H4 (cell line): ENCODE measurements at regions not wholly inside any gene's neighbourhood (a gene's known extent, or its start where the extent isn't known, plus 50 kb on each side); places are given as distances from the start of the nearest gene placed in this dataset.
"Not testable (repeated sequence)": the region's sequence is repeated elsewhere in the genome, so short reads cannot be mapped to it uniquely, and the experiment has no call there.

Experiments
- DNase-seq: peaks from one replicate; pipeline ENCODE4 v3.0.0-alpha.2; 2015; ENCODE audit warnings: low spot score

GRCh38 chr15:100720406-100720967 is 118.1 kb downstream of the ASB7 start:
- no peak for DNase-seq

- DNase-seq = peak; percentile 97
These were observed 119.6 kb downstream of the ASB7 start for GRCh38 chr15:100721758-100722550.

- DNase-seq = no peak
These were observed 120.3 kb downstream of the ASB7 start for GRCh38 chr15:100722551-100723314.

- no peak for DNase-seq
These were observed 121.0 kb downstream of the ASB7 start for GRCh38 chr15:100723315-100723801.

GRCh38 chr15:100725121-100726069 is 123.0 kb downstream of the ASB7 start:
- peak; percentile 3 for DNase-seq

- no peak for DNase-seq
These were observed 123.7 kb downstream of the ASB7 start for GRCh38 chr15:100726070-100726420.

- DNase-seq = no peak
These were observed 124.2 kb downstream of the ASB7 start for GRCh38 chr15:100726421-100727190.

GRCh38 chr15:100727291-100727851 is 125.0 kb downstream of the ASB7 start:
- no peak for DNase-seq

DNA sequence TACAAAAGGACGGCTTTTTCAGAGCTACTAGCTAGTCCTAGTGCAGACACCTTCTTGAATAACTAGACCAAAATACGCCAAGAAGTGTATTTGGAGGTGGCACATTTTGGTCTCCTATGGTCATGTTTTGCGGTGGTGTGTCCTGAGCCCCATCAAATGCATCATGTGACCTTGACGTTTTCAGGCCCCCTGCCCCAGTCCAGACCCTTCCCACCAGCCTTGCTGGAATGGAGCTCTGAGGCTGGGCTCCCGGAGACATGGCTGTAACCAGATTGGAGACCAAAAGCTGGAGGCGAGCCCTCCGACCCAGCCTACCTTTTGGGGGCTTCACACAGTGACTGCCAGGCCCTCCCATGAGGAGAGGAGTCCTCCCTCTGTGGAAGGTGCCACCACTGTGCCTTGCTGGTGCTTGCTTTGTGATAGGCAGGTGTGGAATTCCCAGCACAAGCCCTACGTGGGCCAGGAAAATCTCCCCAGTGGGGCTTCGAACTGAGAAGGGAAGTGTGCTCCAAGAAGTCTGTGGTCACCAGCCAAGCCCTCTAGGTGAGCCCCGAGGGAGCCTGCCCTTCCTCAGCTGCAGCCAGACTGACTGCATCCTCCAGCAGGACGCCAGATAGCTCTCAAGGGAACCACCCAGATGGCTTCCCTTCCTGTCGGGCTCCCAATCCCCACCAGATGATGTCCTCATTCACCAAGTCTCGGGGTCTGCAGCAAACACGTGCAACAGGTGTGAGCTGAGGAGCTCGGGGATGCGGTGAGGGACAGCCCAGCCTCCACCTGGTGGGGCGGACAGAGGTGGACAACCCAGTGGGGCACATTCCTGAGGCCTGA is 126.2 kb downstream of the ASB7 start:
- DNase-seq = no peak

DNA sequence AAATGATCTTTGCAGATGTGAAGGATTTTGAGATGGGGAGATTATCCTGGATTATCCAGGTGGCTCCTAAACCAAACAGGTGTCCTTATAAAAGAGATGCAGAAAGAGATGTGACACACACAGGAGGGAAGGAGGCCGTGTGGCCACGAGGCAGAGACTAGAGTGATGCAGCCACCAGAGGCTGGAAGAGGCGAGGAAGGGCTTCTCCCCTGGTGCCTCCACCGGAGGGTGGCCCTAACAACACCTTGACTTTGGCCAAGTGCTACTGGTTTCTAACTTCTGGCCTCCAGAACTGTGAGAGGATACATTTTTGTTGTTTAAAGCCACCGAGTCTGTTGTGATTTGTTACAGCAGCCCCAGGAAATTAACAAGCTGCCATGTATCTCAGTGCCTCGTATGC is 127.1 kb downstream of the ASB7 start:
- DNase-seq = no peak

- no peak for DNase-seq
These were observed 127.7 kb downstream of the ASB7 start for GRCh38 chr15:100730129-100730528.

DNA sequence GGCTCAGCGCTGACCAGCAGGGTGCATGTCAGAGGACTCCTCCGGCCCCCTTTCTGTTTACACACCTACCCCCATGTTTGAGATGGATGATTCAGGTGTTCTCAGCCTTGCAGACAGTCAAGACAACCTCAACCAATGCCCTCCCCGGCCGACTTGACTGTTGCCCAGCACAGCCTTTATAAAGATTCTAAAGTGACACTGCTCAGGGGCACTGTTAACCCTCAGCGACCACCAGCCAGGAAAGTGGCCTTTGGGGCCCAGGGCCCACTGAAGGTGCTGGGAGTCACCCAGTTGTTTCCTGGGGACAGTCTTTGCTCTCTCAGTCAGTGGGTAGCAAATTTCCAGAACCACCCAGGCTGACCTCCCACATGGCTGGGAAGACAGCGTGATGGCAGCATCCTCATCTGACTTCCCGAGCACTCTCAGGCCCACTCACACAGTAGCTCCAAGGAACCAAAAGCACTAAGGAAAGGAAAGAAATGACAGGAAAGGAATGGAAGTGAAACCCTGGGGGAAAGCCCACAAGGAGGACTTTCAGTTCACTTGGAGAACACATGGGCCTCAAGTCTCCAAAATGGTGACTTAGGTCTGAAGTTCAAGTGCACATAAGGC is 128.4 kb downstream of the ASB7 start:
- DNase-seq = no peak

DNA sequence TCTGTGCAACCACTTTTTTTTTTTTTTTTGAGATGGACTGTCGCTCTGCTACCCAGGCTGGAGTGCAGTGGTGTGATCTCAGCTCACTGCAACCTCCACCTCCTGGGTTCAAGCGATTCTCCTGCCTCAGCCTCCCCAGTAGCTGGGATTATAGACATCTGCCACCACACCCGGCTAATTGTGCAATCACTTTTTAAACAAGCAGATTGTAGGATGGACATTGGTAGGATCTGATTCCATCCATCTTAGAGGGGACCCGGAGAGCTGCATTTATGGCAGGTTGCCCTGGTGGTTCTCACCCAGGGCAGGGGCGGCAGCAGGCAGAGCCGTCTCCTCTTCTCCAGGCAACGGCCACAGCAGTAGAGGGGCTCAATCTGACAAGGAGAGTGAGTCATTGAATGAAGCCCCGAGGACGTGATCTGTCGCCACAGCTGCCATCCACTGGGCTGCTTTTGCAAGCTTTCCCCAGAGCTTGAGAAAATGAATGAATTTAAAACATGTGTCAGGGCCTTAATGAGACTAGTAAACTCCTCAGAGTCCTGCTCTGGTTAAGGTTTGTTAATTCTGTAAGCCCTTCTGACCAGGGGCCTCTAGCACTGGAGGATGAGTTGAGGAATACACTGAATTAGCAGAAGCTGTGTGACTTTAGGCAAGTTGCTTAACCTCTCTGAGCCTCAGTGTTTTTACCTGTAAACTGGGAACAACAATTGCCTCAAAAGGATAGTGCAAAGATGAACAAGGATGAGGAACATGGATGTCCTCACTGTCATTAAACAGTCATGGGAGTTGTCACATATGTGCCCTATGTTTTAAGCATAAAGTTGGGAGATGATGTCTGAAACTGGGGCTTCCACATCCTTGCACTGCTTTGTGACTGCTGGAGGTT is 129.1 kb downstream of the ASB7 start:
- no peak for DNase-seq

DNA sequence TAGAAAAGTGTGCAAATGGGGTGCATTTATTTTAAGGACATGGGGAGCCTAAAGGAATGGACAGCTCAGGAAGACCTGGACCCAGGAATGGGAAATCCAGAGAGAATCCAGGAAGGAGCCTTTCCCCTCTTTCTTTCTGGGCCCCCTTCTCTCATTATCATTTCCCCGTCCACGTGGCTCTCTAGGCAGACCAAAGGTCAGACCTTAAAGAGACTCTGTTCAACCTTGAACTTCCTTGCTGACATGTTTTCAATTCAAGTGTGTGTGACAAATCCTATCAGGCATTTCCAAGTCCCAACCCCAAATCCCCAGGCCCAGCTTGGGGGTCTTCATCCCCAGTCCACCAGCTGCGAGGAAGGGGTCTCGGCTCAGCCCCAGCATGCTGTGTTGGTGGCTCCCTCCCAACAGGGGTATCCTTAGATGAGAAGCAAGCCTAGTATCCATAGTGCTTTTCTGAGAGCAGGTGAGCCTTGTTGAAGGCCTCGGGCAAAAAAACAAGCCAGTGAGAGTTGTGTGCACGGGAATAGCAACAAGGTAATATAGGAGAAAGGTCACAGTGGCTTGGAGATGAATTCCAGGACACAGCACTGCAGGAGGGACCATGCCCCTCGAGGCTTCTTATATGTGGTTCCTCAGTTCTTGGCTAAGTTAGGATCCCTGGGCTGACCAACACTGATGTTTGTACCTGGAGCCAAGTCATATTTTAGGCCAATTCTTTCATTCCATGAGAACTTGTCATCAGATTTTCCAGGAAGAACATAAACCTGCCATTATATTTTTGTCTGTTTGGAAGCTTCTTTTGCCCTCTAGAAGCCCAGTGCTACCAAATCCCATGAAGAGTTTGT is 130.0 kb downstream of the ASB7 start:
- DNase-seq = no peak

DNA sequence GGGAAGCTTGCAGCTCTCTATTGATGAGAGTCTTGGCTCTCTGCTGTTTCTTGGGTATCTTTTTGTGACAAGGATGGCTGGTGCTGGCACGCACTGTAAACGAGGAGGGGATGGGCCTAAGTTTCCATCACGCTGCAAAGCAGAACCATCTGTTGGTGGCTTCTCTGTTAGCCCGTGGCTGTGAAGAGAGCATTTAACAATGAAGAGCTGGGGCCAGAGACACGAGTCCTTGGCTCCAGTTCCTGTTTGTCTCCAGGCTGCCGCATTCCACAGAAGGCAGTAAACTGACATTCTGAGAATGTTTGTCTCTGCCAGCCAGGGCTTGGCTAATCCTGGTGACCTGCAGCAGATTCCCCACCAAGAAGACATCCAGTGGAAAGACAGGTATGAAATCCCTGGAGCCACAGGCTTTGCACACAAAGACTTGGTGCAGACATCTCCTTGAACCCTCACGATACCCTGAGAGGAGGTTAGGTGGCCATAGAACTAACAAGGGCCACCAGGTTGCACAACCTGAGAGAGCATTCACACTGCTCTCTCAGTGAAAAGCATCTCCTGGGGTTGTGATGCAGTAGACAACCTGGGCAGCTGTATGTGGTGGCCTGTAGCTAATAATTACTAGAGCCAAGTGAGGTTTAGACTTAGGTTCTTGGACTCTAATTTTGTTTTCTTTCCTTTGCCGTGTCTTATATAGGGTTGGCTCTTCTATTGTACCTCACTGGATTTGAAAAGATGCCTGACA is 130.9 kb downstream of the ASB7 start:
- DNase-seq = peak; percentile 56

DNA sequence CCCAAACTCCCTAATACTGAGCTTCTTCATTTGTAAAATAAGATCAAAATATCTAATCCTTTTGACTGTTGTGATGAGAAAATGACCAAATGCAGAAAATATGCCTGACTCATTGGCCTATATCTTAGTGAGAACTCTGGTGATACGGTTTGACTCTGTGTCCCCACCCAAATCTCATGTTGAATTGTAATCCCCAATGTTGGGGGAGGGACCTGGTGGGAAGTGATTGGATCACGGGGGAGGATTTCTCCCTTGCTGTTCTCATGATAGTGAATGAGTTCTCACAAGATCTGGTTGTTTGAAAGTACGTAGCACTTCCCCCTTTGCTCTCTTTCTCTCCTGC is 131.4 kb downstream of the ASB7 start:
- not testable (repeated sequence) for DNase-seq

- DNase-seq = no peak
These were observed 132.2 kb downstream of the ASB7 start for GRCh38 chr15:100734586-100734985.
